Tibial artery (tissue), 4 donors: ENCODE measurements at regions not wholly inside any gene's neighbourhood (a gene's known extent, or its start where the extent isn't known, plus 50 kb on each side); places are given as distances from the start of the nearest gene placed in this dataset.

ENCODE experiments used
- DNase-seq, 2 donors: peaks; one replicate each; pipeline ENCODE4 v3.0.0-alpha.2; 2019
- H3K27ac ChIP-seq, 2 donors: fragments of 200-600 bp; sonication (generic) in 1 of 2; 1 replicate in 1 of 2; 2 replicates in 1 of 2; pipeline ENCODE4 v1.5.1; 2018 to 2019; ENCODE audit warnings: mild to moderate bottlenecking in 1 of 2
- H3K27me3 ChIP-seq, 2 donors: fragments of 200-600 bp; sonication (generic) in 1 of 2; one replicate each; pipeline versions ENCODE4 v1.5.1 to v1.6.0; 2016 to 2019
- H3K36me3 ChIP-seq, 3 donors: fragments of 200-600 bp; sonication (generic) in 2 of 3; one replicate each; pipeline ENCODE4 v1.5.1; 2016 to 2019; ENCODE audit warnings: mild to moderate bottlenecking in 2 of 3
- H3K4me1 ChIP-seq, 4 donors: fragments of 200-600 bp; sonication (generic) in 2 of 4; 1 replicate in 3 of 4; 2 replicates in 1 of 4; pipeline ENCODE4 v1.5.1; 2016 to 2019
- H3K4me3 ChIP-seq, 2 donors: fragments of 200-600 bp; sonication (generic) in 1 of 2; 1 replicate in 1 of 2; 2 replicates in 1 of 2; pipeline ENCODE4 v1.5.1; 2018 to 2019; ENCODE audit warnings: mild to moderate bottlenecking in 2 of 2
- H3K9me3 ChIP-seq, 3 donors: fragments of 200-600 bp; sonication (generic) in 1 of 3; one replicate each; pipeline ENCODE4 v1.5.1; 2016 to 2019
- intact Hi-C: fragments of 100-400 bp; cut with DNase I; formaldehyde crosslinking; loops from one replicate; pipeline ENCODE4 v1.15.0; 2023; ENCODE audit warnings: low total_unique reads
- TF ChIP-seq, protein P1 (sequence below), 2 experiments: fragments of 200-600 bp in 1 of 2; fragments of 450-650 bp in 1 of 2; IDR thresholded peaks; one replicate each; pipeline ENCODE4 v1.5.1; 2017 to 2019; ENCODE audit warnings: antibody characterized with exemption in 2 of 2, mild to moderate bottlenecking in 1 of 2, moderate library complexity in 1 of 2

DNA sequence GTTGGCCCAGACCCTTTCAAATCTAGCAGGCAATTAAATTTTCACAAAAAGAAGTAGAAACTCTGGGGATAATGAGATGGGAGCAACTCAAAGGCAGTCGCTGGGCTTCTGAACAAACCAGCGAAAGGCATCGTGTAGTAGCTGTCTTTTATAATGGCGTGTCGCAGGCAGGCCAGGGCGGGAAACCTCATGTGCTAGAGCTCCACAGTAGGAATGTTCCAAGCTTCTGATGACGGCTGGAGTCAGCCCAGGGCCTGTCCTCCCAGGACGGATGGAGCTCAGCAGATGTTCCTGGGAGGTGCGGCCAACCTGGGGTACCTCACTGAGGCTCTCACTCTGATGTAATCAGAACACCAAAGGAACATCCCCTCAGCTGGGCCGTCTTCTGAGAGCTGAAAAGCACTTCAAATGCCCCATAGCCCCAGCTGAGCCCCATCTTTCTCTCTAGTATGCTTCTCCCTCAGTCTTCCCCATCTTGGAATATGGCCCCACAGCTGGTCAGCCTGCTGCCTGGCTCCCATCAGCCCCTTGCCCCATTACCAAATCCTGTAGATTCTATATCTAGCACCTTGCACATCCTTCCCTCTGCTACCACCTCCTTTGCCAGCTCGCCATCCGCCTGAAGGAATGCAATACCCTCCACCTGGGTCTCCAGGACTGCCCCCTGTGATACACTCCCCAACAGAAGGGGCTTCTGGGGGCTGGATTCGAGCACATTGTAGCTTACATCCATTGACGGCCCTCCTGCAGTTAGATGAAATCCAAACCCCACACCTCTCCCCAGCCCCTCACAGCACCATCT is 54.9 kb upstream of the ATP2B2 start:
- intact Hi-C loops, result no loop called here
- Histone ChIP-seq H3K4me3 (no peak overlapping the region), H3K4me1 (no peaks in the 10 kb centered on the region), H3K9me3 (no peaks in the 10 kb centered on the region), H3K27ac (no peak overlapping the region), H3K36me3 (no peaks in the 10 kb centered on the region), H3K27me3 (peaks cover 0 to 17% of the 10 kb centered on the region in 2 donors)
- DNase-seq, result no peak
- TF ChIP-seq, protein P1, sequence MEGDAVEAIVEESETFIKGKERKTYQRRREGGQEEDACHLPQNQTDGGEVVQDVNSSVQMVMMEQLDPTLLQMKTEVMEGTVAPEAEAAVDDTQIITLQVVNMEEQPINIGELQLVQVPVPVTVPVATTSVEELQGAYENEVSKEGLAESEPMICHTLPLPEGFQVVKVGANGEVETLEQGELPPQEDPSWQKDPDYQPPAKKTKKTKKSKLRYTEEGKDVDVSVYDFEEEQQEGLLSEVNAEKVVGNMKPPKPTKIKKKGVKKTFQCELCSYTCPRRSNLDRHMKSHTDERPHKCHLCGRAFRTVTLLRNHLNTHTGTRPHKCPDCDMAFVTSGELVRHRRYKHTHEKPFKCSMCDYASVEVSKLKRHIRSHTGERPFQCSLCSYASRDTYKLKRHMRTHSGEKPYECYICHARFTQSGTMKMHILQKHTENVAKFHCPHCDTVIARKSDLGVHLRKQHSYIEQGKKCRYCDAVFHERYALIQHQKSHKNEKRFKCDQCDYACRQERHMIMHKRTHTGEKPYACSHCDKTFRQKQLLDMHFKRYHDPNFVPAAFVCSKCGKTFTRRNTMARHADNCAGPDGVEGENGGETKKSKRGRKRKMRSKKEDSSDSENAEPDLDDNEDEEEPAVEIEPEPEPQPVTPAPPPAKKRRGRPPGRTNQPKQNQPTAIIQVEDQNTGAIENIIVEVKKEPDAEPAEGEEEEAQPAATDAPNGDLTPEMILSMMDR (IDR thresholded peaks at IDR 0.05), result no peak

DNA sequence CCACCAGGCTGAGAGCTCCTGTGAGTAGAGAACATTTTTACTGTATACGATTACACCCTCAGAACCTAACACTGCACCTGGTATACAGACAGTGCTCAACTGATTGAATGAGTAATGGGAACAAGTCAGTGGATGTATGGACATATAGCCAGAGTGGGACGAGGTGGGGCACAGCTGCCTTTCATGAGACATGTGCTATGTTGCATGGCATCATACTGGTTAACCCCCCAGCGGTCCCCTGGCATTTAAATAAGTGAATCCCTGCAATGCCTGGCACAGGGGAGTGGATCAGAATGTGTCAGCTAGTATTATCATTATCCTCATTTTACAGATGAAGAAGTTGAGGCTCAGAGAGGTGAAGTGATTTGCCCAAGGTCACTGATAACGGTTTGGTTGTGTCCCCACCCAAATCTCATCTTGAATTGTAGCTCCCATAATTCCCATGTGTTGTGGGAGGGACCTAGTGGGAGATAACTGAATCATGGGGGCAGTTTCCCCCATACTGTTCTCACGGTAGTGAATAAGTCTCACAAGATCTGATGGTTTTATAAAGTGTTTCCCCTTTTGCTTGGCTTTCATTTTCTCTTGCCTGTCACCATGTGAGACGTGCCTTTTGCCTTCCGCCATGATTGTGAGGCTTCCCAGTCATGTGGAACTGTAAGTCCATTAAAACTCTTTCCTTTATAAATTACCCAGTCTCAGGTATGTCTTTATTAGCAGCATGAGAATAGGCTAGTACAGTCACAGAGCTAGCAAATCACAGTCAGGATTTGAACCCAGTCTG is 56.0 kb upstream of the ATP2B2 start:
- no peaks in the 10 kb centered on the region for H3K4me1 ChIP-seq
- no peak for DNase-seq
- intact Hi-C loops, result no loop called here
- no peaks in the 10 kb centered on the region for H3K9me3 ChIP-seq
- H3K27me3 ChIP-seq, result peaks cover 0 to 12% of the 10 kb centered on the region in 2 donors
- no peak overlapping the region for H3K4me3 ChIP-seq
- no peak overlapping the region for H3K27ac ChIP-seq
- H3K36me3 ChIP-seq, result no peaks in the 10 kb centered on the region
- TF ChIP-seq, protein P1 (IDR thresholded peaks at IDR 0.05), result no peak

DNA sequence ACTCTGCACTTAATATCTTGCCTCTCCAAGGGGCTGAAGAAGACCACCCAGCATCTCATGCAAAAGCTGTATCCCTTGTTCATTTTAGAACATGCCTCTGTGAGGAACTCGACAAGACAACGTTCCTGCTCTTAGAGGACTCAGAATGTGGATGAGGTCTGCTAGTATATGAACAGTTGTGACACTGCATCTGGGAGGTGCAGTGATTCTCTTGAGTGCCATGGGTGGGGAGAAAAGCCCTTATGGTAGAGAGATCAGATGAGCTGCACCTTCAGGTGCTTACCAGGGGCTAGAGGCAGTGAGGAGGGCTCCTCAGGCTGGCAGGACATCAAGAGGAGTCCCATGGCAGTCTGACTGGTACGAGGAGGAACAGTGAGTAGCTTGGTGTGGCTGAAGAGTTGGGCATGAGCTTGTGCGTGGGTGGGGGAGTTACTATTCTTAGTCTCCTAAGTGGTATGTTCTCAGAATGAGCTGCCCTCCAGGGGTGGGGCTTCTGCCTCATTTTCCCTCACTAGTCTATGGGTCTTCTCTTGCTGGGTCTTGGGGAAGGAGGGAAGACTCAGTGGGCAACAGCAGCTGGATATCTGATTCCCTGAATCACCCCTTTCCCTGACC is 56.7 kb upstream of the ATP2B2 start:
- Histone ChIP-seq H3K27me3 (peaks cover 0 to 12% of the 10 kb centered on the region in 2 donors), H3K36me3 (no peaks in the 10 kb centered on the region)
- DNase-seq, result no peak

DNA sequence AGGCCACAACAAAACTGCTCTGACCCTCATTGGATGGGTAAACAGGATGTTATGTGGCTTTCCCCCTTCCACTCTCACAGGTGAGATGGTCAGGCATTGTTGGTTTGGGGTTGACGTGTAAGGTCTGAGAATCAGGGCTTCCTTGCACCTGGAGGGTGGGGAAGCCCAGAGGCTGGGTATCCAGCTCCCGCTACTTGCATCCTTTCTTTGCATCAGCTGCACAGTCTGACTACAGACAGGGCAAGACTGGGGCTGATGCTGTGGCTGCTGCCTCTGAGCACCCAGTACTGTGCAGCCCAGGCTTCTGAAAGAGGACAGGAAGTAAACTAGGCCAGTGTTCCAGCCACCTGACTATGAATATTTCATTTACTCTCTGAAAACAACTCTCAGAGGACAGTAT is 58.0 kb upstream of the ATP2B2 start:
- Histone ChIP-seq H3K9me3 (no peaks in the 10 kb centered on the region), H3K27ac (no peak overlapping the region), H3K4me3 (no peak overlapping the region), H3K36me3 (no peaks in the 10 kb centered on the region), H3K4me1 (no peaks in the 10 kb centered on the region), H3K27me3 (peaks cover 0 to 12% of the 10 kb centered on the region in 2 donors)
- TF ChIP-seq, protein P1 (IDR thresholded peaks at IDR 0.05), result no peak
- intact Hi-C loops, result no loop called here
- DNase-seq, result no peak

More for the DNA sequence above, 56.7 kb upstream of the ATP2B2 start:
- H3K27ac ChIP-seq, result no peak overlapping the region
- intact Hi-C loops, result no loop called here
- H3K9me3 ChIP-seq, result no peaks in the 10 kb centered on the region
- TF ChIP-seq, protein P1 (IDR thresholded peaks at IDR 0.05), result no peak
- no peaks in the 10 kb centered on the region for H3K4me1 ChIP-seq
- H3K4me3 ChIP-seq, result no peak overlapping the region

DNA sequence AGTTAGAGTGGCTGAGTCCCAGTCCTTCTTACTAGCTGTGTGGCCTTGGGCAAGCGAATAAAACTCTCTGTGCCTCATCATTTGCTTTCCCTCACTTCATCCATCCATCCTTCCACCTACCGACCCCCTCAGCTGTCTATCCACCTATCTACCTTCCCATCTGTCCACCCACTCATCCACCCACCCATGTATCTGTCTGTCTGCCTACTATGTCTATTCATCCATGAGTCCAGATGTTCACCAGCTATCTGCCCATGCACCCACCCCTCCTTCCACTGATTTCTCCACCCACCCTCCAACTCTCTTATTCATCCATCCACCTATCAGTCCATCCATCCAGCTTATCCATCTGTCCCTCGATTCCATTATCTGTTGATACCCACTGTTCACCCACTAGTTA is 60.4 kb upstream of the ATP2B2 start:
- no peaks in the 10 kb centered on the region for H3K36me3 ChIP-seq
- H3K9me3 ChIP-seq, result no peaks in the 10 kb centered on the region
- intact Hi-C loops, result no loop called here
- H3K27ac ChIP-seq, result no peak overlapping the region
- TF ChIP-seq, protein P1 (IDR thresholded peaks at IDR 0.05), result no peak
- H3K27me3 ChIP-seq, result peaks cover 0 to 9% of the 10 kb centered on the region in 2 donors
- no peak overlapping the region for H3K4me3 ChIP-seq
- no peak for DNase-seq
- H3K4me1 ChIP-seq, result no peaks in the 10 kb centered on the region
